DOHH2 (cell line): ENCODE measurements at regions not wholly inside any gene's neighbourhood (a gene's known extent, or its start where the extent isn't known, plus 50 kb on each side); places are given as distances from the start of the nearest gene placed in this dataset.

ENCODE experiments used
- H3F3A ChIP-seq: fragments of 200-600 bp; sonication (generic), shearing (Covaris generic); 2 replicates; pipeline ENCODE4 v1.6.0; 2016; ENCODE audit warnings: antibody characterized with exemption, mild to moderate bottlenecking; ENCODE audit not compliant: control insufficient read depth, insufficient read depth
- H3K27ac ChIP-seq: fragments of 200-600 bp; sonication (generic); 2 replicates; pipeline ENCODE4 v1.5.1; 2014; ENCODE audit warnings: low read depth, mild to moderate bottlenecking, low read length, moderate library complexity
- H3K27me3 ChIP-seq: fragments of 200-600 bp; sonication (generic); 2 replicates; pipeline ENCODE4 v1.6.1; 2014; ENCODE audit warnings: mild to moderate bottlenecking, low read length, mixed read lengths; ENCODE audit not compliant: control insufficient read depth
- H3K36me3 ChIP-seq: fragments of 200-600 bp; sonication (generic); 2 replicates; pipeline ENCODE4 v1.6.1; 2014; ENCODE audit warnings: mild to moderate bottlenecking, low read length, moderate library complexity, mixed read lengths; ENCODE audit not compliant: control insufficient read depth
- H3K4me1 ChIP-seq: fragments of 200-600 bp; sonication (generic); 2 replicates; pipeline ENCODE4 v1.6.1; 2014; ENCODE audit warnings: mild to moderate bottlenecking, low read length, mixed read lengths; ENCODE audit not compliant: control insufficient read depth
- H3K4me2 ChIP-seq: fragments of 200-600 bp; sonication (generic); 2 replicates; pipeline ENCODE4 v1.6.0; 2014; ENCODE audit warnings: mild to moderate bottlenecking, low read length, moderate library complexity
- H3K4me3 ChIP-seq: fragments of 200-600 bp; sonication (generic); 2 replicates; pipeline ENCODE4 v1.5.1; 2014; ENCODE audit warnings: mild to moderate bottlenecking, low read length, mixed read lengths
- H3K79me2 ChIP-seq: fragments of 200-600 bp; sonication (generic); 2 replicates; pipeline ENCODE4 v1.6.1; 2014; ENCODE audit warnings: mild to moderate bottlenecking, low read length, mixed read lengths; ENCODE audit not compliant: control insufficient read depth
- H3K9me2 ChIP-seq: fragments of 200-600 bp; sonication (generic); replicated peaks from 2 replicates; pipeline ENCODE4 v1.6.1; 2014; ENCODE audit warnings: mild to moderate bottlenecking, low read length, mixed read lengths; ENCODE audit not compliant: control insufficient read depth
- H3K9me3 ChIP-seq: fragments of 200-600 bp; sonication (generic); 2 replicates; pipeline ENCODE4 v1.6.1; 2014; ENCODE audit warnings: antibody characterized with exemption, low read length, mixed read lengths; ENCODE audit not compliant: control insufficient read depth, insufficient read depth
- H4K20me1 ChIP-seq: fragments of 200-600 bp; sonication (generic); 2 replicates; pipeline ENCODE4 v1.6.0; 2014; ENCODE audit warnings: low read depth, mild to moderate bottlenecking, antibody characterized with exemption, low read length, moderate library complexity; ENCODE audit not compliant: control insufficient read depth, insufficient read depth
- CTCF ChIP-seq: fragments of 200-600 bp; sonication (generic); IDR thresholded peaks from one replicate; pipeline ENCODE4 v1.5.1; 2014; ENCODE audit warnings: antibody characterized with exemption, mild to moderate bottlenecking, low read depth, low read length; ENCODE audit not compliant: poor library complexity, severe bottlenecking
- EZH2phosphoT487 ChIP-seq: fragments of 200-600 bp; sonication (generic); IDR thresholded peaks from 2 replicates; pipeline ENCODE4 v1.6.1; 2017; ENCODE audit warnings: borderline replicate concordance, mild to moderate bottlenecking, antibody characterized with exemption, low read length, moderate library complexity, mixed read lengths

- Histone ChIP-seq H3K9me2 (no peaks in the 10 kb centered on the region), H3K79me2 (no peaks in the 10 kb centered on the region), H3K4me3 (no peak overlapping the region), H3K4me2 (no peak overlapping the region), H3K9me3 (no peaks in the 10 kb centered on the region), H4K20me1 (no peaks in the 10 kb centered on the region), H3K36me3 (no peaks in the 10 kb centered on the region), H3K27me3 (no peaks in the 10 kb centered on the region), H3F3A (no peaks in the 10 kb centered on the region), H3K27ac (no peak overlapping the region), H3K4me1 (no peaks in the 10 kb centered on the region)
- TF ChIP-seq CTCF (no peak), EZH2phosphoT487 (no peak)
Measured at GRCh38 chr3:117695871-117696645, 986.5 kb downstream of the TUSC7 start.

GRCh38 chr3:117696851-117697407, 987.4 kb downstream of the TUSC7 start:
- Histone ChIP-seq H3K4me1 (no peaks in the 10 kb centered on the region), H3F3A (no peaks in the 10 kb centered on the region), H3K27ac (no peak overlapping the region)

GRCh38 chr3:117699058-117699457, 989.5 kb downstream of the TUSC7 start:
- no peaks in the 10 kb centered on the region for H3K79me2 ChIP-seq
- no peak overlapping the region for H3K4me3 ChIP-seq
- no peak overlapping the region for H3K27ac ChIP-seq
- H3K4me2 ChIP-seq: no peak overlapping the region
- no peaks in the 10 kb centered on the region for H3K9me3 ChIP-seq
- TF ChIP-seq CTCF: no peak
- no peak for TF ChIP-seq EZH2phosphoT487
- H3K4me1 ChIP-seq: no peaks in the 10 kb centered on the region
- H3K9me2 ChIP-seq: no peaks in the 10 kb centered on the region
- no peaks in the 10 kb centered on the region for H4K20me1 ChIP-seq
- no peaks in the 10 kb centered on the region for H3K27me3 ChIP-seq
- no peaks in the 10 kb centered on the region for H3K36me3 ChIP-seq
- H3F3A ChIP-seq: no peaks in the 10 kb centered on the region

More at GRCh38 chr3:117696851-117697407, 987.4 kb downstream of the TUSC7 start:
- Histone ChIP-seq H3K79me2 (no peaks in the 10 kb centered on the region), H3K4me2 (no peak overlapping the region), H3K9me2 (no peaks in the 10 kb centered on the region), H3K36me3 (no peaks in the 10 kb centered on the region), H3K27me3 (no peaks in the 10 kb centered on the region), H3K4me3 (no peak overlapping the region), H4K20me1 (no peaks in the 10 kb centered on the region), H3K9me3 (no peaks in the 10 kb centered on the region)
- TF ChIP-seq EZH2phosphoT487 (no peak), CTCF (no peak)
